ENCODE measurements at regions not wholly inside any gene's neighbourhood (a gene's known extent, or its start where the extent isn't known, plus 50 kb on each side); places are given as distances from the start of the nearest gene placed in this dataset.

GRCh38 chr6:168721571-168721970, 280.6 kb downstream of the SMOC2 start:
- no peak for DNase-seq
- in situ Hi-C loops (cut with HindIII; ENCODE audit: low pct_ligation_motif_present, low pct_unique_long_range_greater_than_20kb, low sequenced_read_pairs): no loop called here

- no peak for DNase-seq
- in situ Hi-C loops (cut with HindIII; ENCODE audit: low pct_ligation_motif_present, low pct_unique_long_range_greater_than_20kb, low sequenced_read_pairs): no loop called here
Observed at GRCh38 chr6:168719901-168720300, 278.9 kb downstream of the SMOC2 start.

GRCh38 chr6:168718821-168719475, 278.0 kb downstream of the SMOC2 start:
- no peak for DNase-seq
- in situ Hi-C loops (cut with HindIII; ENCODE audit: low pct_ligation_motif_present, low pct_unique_long_range_greater_than_20kb, low sequenced_read_pairs): no loop called here
